ENCODE measurements at regions not wholly inside any gene's neighbourhood (a gene's known extent, or its start where the extent isn't known, plus 50 kb on each side); places are given as distances from the start of the nearest gene placed in this dataset.

GRCh38 chr1:78369546-78369945 is 121.2 kb upstream of the PTGFR start:
- no peak for DNase-seq

GRCh38 chr1:78370356-78370755 is 120.4 kb upstream of the PTGFR start:
- no peak for DNase-seq

GRCh38 chr1:78370779-78371482 is 119.8 kb upstream of the PTGFR start:
- no peak for DNase-seq

- DNase-seq = no peak
These were observed 117.1 kb upstream of the PTGFR start for GRCh38 chr1:78373676-78374075.

GRCh38 chr1:78375996-78376395 is 114.8 kb upstream of the PTGFR start:
- no peak for DNase-seq

- no peak for DNase-seq
These were observed 113.3 kb upstream of the PTGFR start for GRCh38 chr1:78377356-78377928.

GRCh38 chr1:78383923-78384322 is 106.9 kb upstream of the PTGFR start:
- DNase-seq = no peak

GRCh38 chr1:78385744-78386462 is 104.9 kb upstream of the PTGFR start:
- DNase-seq = no peak

GRCh38 chr1:78387201-78387600 is 103.6 kb upstream of the PTGFR start:
- no peak for DNase-seq

- no peak for DNase-seq
These were observed 102.9 kb upstream of the PTGFR start for GRCh38 chr1:78387871-78388270.

GRCh38 chr1:78388275-78388674 is 102.5 kb upstream of the PTGFR start:
- DNase-seq = no peak

GRCh38 chr1:78401148-78401547 is 89.6 kb upstream of the PTGFR start:
- no peak for DNase-seq

GRCh38 chr1:78408192-78408591 is 82.6 kb upstream of the PTGFR start:
- no peak for DNase-seq

GRCh38 chr1:78408810-78409209 is 82.0 kb upstream of the PTGFR start:
- no peak for DNase-seq

GRCh38 chr1:78410643-78411042 is 80.1 kb upstream of the PTGFR start:
- no peak for DNase-seq

- no peak for DNase-seq
These were observed 79.1 kb upstream of the PTGFR start for GRCh38 chr1:78411707-78412106.

GRCh38 chr1:78415165-78415564 is 75.6 kb upstream of the PTGFR start:
- no peak for DNase-seq

- no peak for DNase-seq
These were observed 71.5 kb upstream of the PTGFR start for GRCh38 chr1:78419309-78419708.

GRCh38 chr1:78420181-78420580 is 70.6 kb upstream of the PTGFR start:
- DNase-seq = no peak

- no peak for DNase-seq
These were observed 70.1 kb upstream of the PTGFR start for GRCh38 chr1:78420688-78421087.

- DNase-seq = no peak
These were observed 66.1 kb upstream of the PTGFR start for GRCh38 chr1:78424720-78425119.

- DNase-seq = no peak
These were observed 64.4 kb upstream of the PTGFR start for GRCh38 chr1:78426408-78426807.

- no peak for DNase-seq
These were observed 63.3 kb upstream of the PTGFR start for GRCh38 chr1:78427506-78427905.

GRCh38 chr1:78432016-78432415 is 58.8 kb upstream of the PTGFR start:
- no peak for DNase-seq
